NCI-H1105 treated with DMSO at 0.1 percent for 48 hours (cell line): ENCODE measurements at regions not wholly inside any gene's neighbourhood (a gene's known extent, or its start where the extent isn't known, plus 50 kb on each side); places are given as distances from the start of the nearest gene placed in this dataset.

Source experiments
- DNase-seq: peaks from one replicate; lab custom pipeline; 2025; lab: John Stamatoyannopoulos, UW

DNA sequence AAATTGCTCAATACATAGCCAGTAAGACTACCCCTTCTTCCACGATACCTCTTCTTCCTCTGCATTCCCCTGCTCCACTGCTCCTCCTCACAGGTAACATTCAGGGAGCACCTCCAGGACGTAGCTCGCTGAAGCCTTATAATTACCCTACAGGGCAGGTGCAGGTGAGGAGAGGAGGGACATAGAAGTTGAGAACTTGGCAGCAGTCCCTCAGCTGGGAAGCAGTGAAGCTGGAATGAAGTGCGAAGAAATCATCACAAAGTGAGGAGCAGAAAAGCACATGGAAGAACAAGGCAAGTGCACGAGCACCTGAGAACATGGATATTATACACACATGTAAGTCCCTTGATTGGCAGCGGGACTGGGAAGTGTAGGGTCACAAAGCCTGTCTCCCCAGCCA is 118.2 kb downstream of the HSD17B3 start:
- DNase-seq: peak; percentile 39

DNA sequence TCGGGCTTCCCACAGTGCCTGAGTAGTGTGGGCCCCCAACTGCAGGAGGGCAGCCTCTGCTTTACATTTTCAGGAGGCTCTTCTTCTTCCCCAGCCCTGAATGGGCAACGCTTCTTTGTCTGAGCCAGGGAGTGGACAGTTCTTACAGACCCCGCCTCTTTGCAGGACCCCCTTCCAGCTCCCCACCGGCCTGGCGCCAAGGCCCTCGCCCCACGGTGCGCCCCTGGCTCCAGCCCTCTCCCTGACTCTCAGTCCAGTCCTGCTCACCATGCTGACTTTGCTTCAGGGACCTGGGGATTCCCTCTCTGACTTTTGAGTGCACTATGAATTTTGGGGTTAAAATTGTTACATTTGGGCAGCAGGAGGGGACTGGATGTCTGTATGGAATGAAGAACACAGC is 123.8 kb downstream of the HSD17B3 start:
- DNase-seq: no peak

DNA sequence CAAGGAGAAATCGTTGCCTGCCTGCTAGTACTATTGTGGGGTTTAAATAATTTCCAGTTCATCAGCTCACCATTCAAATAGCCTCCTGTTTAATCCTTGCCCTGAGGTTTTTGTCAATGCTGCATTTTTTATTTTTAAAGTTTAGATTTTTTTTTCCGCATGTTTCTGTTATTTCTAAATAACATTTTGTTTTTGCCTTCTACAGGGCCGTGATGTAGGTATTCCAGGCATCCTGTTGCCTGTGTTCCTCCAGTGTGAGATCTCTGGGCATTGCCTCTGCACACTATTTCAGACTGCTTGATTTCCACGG is 124.3 kb downstream of the HSD17B3 start:
- no peak for DNase-seq

DNA sequence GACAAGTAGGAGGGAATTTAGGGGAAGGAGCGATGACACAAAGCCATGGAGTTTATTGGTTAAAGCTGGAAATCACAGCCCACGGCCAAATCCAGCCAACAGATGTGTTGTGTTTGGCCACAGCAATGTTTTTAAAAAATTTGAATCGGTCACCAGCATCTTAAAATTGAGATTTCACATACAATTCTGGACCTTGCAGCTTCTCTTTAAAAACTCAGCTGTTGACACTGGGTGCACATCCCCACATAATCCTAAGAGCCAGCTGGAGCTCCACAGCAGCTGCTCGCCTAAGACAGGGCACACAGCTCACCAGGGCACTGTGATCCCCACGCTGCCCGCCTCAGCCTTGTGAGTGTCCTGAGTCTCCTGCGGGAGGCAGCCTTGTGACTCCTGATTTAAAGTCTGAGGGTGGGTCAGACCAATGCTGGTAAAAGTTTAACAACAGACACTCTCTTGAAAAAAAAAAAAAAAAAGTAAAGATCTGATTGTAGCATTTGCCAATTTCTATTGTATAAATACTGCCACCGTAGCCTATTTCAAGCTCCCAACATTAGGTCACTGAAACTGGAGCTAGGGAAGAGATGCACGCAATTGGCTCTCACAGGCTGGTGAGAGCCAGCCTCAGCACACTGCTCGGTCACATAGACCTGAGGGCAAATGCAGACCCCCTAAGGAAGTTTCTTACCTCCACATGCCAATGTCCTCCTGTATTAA is 124.8 kb downstream of the HSD17B3 start:
- DNase-seq: no peak

GRCh38 chr9:96175796-96176195 is 126.2 kb downstream of the HSD17B3 start:
- no peak for DNase-seq

DNA sequence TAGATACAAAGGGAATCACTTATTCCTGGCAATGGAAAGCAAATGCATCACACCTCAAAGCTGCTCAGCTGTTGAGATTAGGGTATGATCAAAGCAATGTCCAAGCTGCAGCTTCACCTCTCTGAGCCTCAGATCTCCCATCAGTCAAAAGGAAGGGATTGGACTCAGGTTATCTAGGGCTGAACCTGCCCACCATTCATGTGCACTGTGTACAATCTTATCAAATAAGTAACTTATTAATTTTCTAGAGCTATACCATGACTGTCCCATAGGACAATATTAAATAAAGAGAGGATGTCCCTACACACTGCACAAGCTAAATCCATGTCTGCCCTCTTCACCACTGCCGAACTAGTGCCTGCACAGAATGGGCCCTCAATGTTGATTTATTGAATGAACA is 127.0 kb downstream of the HSD17B3 start:
- no peak for DNase-seq

DNA sequence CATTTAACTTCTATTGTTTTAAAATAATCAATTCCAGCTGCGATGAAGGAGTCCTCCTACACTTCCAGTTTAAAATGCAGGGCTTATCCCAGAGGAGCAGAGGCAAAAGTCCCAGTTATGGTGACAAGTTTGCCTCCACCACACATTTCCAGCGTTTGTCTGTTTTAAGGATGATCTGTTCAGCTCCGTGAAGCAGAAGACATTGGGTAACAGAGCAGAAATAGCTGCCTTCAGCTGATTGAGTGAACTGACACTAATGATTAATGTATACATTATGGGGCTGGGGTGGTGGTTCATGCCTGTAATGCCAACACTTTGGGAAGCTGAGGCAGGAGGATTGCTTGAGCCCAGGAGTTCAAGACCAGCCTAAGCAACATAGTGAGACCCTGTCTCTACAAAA is 127.6 kb downstream of the HSD17B3 start:
- DNase-seq: no peak

GRCh38 chr9:96173640-96174039 is 128.3 kb downstream of the HSD17B3 start:
- DNase-seq: no peak

GRCh38 chr9:96172797-96173196 is 129.2 kb downstream of the HSD17B3 start:
- no peak for DNase-seq

- DNase-seq: no peak
Observed at GRCh38 chr9:96171728-96172127, 130.2 kb downstream of the HSD17B3 start.

DNA sequence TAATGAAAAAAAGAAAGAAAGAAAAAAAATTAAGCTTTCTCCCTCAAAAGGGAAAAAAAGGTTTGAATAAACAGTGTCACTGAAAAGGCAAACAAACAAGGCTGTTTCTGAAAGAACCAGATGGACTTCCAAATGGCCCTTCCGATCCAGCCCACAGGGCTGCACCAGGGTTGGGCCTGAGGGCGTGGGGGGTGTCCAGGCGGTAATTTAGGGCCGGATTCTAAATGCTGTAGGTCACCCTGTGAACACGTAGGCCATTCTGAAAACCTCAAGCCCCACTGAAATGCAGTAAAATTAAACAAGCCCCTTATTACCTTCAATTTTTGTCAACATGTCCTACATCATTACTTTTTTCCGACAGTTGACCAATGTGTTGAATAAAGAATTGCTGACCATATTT is 132.1 kb downstream of the HSD17B3 start:
- DNase-seq: no peak

DNA sequence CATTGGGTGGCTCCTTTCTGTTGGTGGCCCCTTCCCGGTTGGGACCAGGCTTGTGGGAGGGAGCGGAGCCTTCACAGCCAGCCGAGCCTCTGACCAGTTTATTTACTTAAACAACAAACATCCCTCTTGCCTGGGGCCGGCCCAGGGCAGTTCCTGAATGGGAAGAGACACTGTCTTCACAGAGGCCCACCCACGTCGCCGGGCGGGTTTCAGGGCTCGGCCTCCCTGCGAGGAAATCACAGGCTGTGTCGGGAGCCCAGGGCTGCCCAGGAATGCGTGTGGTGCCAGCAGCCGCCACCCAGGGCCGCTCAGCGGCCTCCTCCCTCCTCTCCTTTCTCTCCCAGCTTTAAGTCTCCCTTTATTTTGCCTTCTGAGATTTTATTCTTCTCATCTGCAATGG is 132.5 kb downstream of the HSD17B3 start:
- DNase-seq: no peak

GRCh38 chr9:96168882-96169281 is 133.1 kb downstream of the HSD17B3 start:
- no peak for DNase-seq

- no peak for DNase-seq
Observed at GRCh38 chr9:96167011-96167410, 135.0 kb downstream of the HSD17B3 start.

DNA sequence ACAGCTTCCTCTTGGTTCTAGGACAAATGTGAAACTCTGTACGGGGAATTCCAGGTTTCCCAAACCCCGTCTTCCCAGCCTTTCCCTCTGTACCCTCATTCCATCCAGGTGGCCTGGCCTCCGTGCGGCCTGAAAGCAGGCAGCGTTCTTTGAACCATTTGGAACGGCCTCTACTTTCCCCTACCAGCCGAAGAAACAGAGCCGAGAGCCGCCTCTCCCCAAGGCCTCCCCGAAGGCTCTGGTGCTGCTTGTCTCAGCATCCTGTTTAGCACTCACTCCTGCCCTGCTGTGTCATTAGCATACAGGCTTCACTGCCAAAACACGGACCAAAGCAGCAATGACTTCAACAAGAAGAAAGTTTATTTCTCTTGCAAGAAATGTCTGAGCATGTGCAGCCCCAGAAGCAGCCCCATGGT is 137.7 kb downstream of the HSD17B3 start:
- no peak for DNase-seq

GRCh38 chr9:96163712-96164111 is 138.3 kb downstream of the HSD17B3 start:
- no peak for DNase-seq

DNA sequence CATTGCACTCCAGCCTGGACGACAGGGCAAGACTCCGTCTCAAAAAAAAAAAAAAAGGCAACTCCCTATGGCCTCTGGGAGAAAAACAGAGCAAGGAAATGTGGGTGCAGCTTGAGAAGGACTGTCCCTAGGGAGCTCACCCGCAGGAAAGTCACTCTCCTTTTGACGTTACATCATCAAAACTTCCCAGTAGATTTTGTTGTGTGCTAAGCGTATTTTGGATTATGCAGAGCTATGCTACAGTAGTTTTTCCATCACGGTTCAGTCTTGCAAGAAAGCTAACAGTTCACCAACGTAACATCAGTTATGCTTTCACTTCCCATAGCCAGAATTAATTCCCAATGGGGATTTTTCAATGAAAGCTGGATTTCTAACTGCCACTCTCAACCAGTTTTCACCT is 138.8 kb downstream of the HSD17B3 start:
- DNase-seq: no peak

GRCh38 chr9:96161819-96162218 is 140.2 kb downstream of the HSD17B3 start:
- no peak for DNase-seq

GRCh38 chr9:96160866-96161265 is 141.1 kb downstream of the HSD17B3 start:
- no peak for DNase-seq

GRCh38 chr9:96160168-96160567 is 141.8 kb downstream of the HSD17B3 start:
- DNase-seq: no peak

- no peak for DNase-seq
Observed at GRCh38 chr9:96159596-96159995, 142.4 kb downstream of the HSD17B3 start.

DNA sequence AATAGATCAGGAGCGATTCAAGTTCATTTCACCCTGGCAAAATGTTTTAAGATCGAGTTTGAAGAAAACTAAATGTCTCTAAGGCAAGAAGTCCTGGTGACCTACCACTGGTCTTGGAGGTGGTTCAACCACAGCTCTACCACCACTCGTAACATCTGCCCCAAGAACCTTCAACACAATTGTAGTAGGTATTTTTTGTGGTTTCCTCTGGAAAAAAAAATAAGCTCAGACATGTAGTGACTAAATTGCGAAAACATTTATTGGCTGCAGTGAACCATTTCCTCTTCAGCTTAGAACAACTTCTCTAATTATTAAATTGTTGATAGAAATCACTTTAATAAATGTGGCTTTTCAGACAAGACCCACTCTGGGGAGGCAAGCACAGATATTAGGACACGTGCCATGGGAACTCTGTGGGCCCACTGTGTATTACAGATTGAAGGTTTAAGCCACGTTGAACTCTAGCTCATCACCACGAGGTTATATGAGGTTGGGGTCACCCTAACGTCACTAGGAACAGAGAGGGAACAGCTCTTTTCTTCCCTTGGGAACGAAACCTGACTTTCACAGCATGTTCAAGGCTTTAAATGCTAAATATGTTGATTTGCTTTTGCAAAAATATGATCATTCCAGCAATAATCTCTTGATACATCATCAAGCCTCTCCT is 142.9 kb downstream of the HSD17B3 start:
- no peak for DNase-seq

GRCh38 chr9:96158147-96158546 is 143.8 kb downstream of the HSD17B3 start:
- no peak for DNase-seq

DNA sequence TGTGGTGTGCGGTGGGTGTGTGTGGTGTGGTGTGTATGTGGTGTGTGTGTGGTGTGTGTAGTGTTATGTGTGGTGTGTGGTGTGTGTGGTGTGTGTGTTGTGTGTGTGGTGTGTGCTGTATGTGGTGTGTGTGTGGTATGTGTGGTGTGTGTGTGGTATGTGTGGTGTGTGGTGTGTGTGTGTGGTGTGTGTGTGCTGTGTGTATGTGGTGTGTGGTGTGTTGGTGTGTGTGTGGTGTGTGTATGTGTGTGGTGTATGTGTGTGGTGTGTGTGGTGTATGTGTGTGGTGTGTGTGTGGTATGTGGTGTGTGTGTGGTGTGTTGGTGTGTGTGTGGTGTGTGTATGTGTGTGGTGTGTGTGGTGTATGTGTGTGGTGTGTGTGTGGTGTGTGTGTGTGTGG is 144.3 kb downstream of the HSD17B3 start:
- DNase-seq: no peak
